A172 (cell line): ENCODE measurements at regions not wholly inside any gene's neighbourhood (a gene's known extent, or its start where the extent isn't known, plus 50 kb on each side); places are given as distances from the start of the nearest gene placed in this dataset.
"Not testable (repeated sequence)": the region's sequence is repeated elsewhere in the genome, so short reads cannot be mapped to it uniquely, and the experiment has no call there.

Experiments
- DNase-seq: peaks from one replicate; pipeline ENCODE4 v3.0.0-alpha.2; 2015; ENCODE audit warnings: low spot score

GRCh38 chr2:16088035-16088801 lies 147.9 kb downstream of the MYCN start:
- DNase-seq: no peak

GRCh38 chr2:16086136-16086535 lies 145.8 kb downstream of the MYCN start:
- DNase-seq: not testable (repeated sequence)

GRCh38 chr2:16085073-16085472 lies 144.7 kb downstream of the MYCN start:
- no peak for DNase-seq

GRCh38 chr2:16084274-16084673 lies 143.9 kb downstream of the MYCN start:
- DNase-seq: no peak

- DNase-seq: no peak
Observed at GRCh38 chr2:16082276-16082675, 141.9 kb downstream of the MYCN start.

- DNase-seq: no peak
Observed at GRCh38 chr2:16081316-16082200, 141.2 kb downstream of the MYCN start.

- no peak for DNase-seq
Observed at GRCh38 chr2:16080516-16080915, 140.2 kb downstream of the MYCN start.

GRCh38 chr2:16080071-16080470 lies 139.7 kb downstream of the MYCN start:
- no peak for DNase-seq

- DNase-seq: no peak
Observed at GRCh38 chr2:16079637-16080036, 139.3 kb downstream of the MYCN start.

- DNase-seq: no peak
Observed at GRCh38 chr2:16077601-16078000, 137.3 kb downstream of the MYCN start.

GRCh38 chr2:16076911-16077310 lies 136.6 kb downstream of the MYCN start:
- DNase-seq: no peak

- DNase-seq: no peak
Observed at GRCh38 chr2:16075045-16076012, 135.0 kb downstream of the MYCN start.

GRCh38 chr2:16073921-16074425 lies 133.6 kb downstream of the MYCN start:
- DNase-seq: no peak

GRCh38 chr2:16073471-16073870 lies 133.1 kb downstream of the MYCN start:
- DNase-seq: no peak

GRCh38 chr2:16072638-16073290 lies 132.4 kb downstream of the MYCN start:
- DNase-seq: no peak

- no peak for DNase-seq
Observed at GRCh38 chr2:16071865-16072637, 131.7 kb downstream of the MYCN start.

- no peak for DNase-seq
Observed at GRCh38 chr2:16071039-16071864, 130.9 kb downstream of the MYCN start.

- no peak for DNase-seq
Observed at GRCh38 chr2:16070648-16070971, 130.3 kb downstream of the MYCN start.

- no peak for DNase-seq
Observed at GRCh38 chr2:16069933-16070647, 129.7 kb downstream of the MYCN start.
